Pancreas (tissue), 10 donors: ENCODE measurements at regions not wholly inside any gene's neighbourhood (a gene's known extent, or its start where the extent isn't known, plus 50 kb on each side); places are given as distances from the start of the nearest gene placed in this dataset.
A peak's percentile ranks its signal among the peaks of the same experiment; 100 is the strongest.

ENCODE experiments used
- ATAC-seq, 4 donors: fragments of 200-7000 bp; cut with Tn5 transposase; one replicate each; pipeline versions ENCODE4 v1.8.0 to v1.9.1; 2020; ENCODE audit warnings: mild to moderate bottlenecking in 4 of 4, moderate library complexity in 4 of 4
- DNase-seq, 6 donors: peaks; one replicate each; pipeline ENCODE4 v3.0.0-alpha.2; 2020
- FAIRE-seq: peaks from 2 replicates; lab custom pipeline; 2012; peaks lifted over from hg19 to GRCh38; lab: Jason Lieb, UNC
- H3K27ac ChIP-seq, 4 donors: fragments of 200-600 bp; sonication (generic); 1 replicate in 3 of 4; 2 replicates in 1 of 4; pipeline versions ENCODE4 v1.5.0 to v1.8.0; 2020
- H3K27me3 ChIP-seq, 4 donors: fragments of 200-600 bp; one replicate each; pipeline ENCODE4 v1.8.0; 2021
- H3K36me3 ChIP-seq, 3 donors: fragments of 200-600 bp; sonication (generic) in 1 of 3; one replicate each; pipeline versions ENCODE4 v1.5.0 to v1.8.0; 2020 to 2021
- H3K4me1 ChIP-seq, 3 donors: fragments of 200-600 bp; one replicate each; pipeline ENCODE4 v1.8.0; 2021
- H3K4me3 ChIP-seq, 4 donors: fragments of 200-600 bp; sonication (generic) in 2 of 4; one replicate each; pipeline versions ENCODE4 v1.5.0 to v1.8.0; 2020 to 2021
- H3K9me3 ChIP-seq, 4 donors: fragments of 200-600 bp; one replicate each; pipeline ENCODE4 v1.8.0; 2021
- CTCF ChIP-seq, 4 donors: fragments of 200-600 bp; sonication (generic) in 3 of 4; IDR thresholded peaks; one replicate each; pipeline versions ENCODE4 v1.5.0 to v1.8.0; 2021; ENCODE audit warnings: antibody characterized with exemption in 4 of 4
- WGBS, 2 donors: extraction: QIAGEN DNeasy Blood & Tissue Kit; methylation state at CpG; one replicate each; pipeline ENCODE4 v1.1.7; 2013; 5-methylcytosine and 5-hydroxymethylcytosine counted together
- intact Hi-C, 3 donors: fragments of 100-400 bp; cut with DNase I; formaldehyde crosslinking; loops; one replicate each; pipeline versions ENCODE4 v1.11.1 to v1.14.2; 2022
- donor health status: healthy with polysubstance abuse.
- donor health status: DM: no; HTN: no; CAD: no; lungs with moderate emphysema.
- donor health status: DM: no; HTN: no; CAD: no.
- donor health status: control.
- donor health status: control.
- donor health status: Bipolar disorder and iron deficiency.
- donor health status: DM: yes; HTN: yes; CAD: no.
- donor health status: DM: no; HTN: no; CAD: no.
- donor health status: DM: no; HTN: no; CAD: no.
- donor health status: DM: yes; HTN: yes; CAD: no.

DNA sequence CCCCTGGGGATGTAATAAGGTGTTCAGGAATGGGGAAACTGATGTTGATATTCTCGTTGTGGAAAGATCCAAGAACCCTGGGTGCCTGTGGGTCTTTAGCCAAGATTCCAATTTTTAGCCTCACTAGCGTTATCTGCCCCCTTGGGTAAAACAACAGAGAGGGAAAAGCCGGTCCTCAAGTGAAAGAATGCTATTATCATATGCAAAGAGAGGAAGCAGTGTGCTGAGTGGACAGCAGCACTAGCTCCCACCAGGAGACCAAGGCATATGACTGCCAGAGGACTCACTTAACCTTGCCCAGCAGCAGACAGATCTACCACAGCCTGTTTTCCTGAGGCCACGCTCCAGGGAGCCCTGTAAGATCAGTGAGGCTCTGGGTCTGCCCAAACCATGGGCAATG lies 257.9 kb upstream of the CPEB2 start:
- no peaks in the 10 kb centered on the region for H3K36me3 ChIP-seq
- no peaks in the 10 kb centered on the region for H3K27me3 ChIP-seq
- no peak overlapping the region for H3K4me3 ChIP-seq
- no peak for FAIRE-seq
- 68 to 76% methylated on average over 4 of the region's 4 CpGs for WGBS, 2 donors
- no peak for ATAC-seq
- intact Hi-C loops: no loop called here
- no peaks in the 10 kb centered on the region for H3K4me1 ChIP-seq
- no peak for TF ChIP-seq CTCF (IDR thresholded peaks at IDR 0.05)
- no peaks in the 10 kb centered on the region for H3K9me3 ChIP-seq
- H3K27ac ChIP-seq: no peak overlapping the region
- no peak for DNase-seq

DNA sequence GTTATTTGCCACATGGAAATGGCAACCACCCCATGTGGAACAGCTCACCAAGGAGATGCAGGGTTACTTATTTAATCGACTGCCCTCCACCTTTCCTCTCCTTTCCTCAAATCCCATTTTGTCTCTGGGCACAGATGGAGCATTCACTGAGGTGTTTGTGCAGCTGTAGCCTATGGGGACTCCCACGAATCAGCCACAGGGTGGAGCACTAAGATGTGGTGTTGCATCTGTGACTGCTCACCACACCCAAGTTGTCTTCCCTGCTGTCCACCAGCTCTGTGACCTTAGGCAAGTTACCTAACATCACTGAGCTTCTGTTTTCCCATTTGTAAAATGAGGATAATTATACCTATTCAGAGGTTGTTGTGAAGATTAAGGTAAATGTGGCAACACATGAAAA lies 252.4 kb upstream of the CPEB2 start:
- intact Hi-C loops: no loop called here
- ATAC-seq (peak in 3 of 4 donors; percentile 76 to 92 (median 91)), DNase-seq (peak in 4 of 6 donors; percentile 17 to 34 (median 18)), FAIRE-seq (no peak)
- Histone ChIP-seq H3K27ac (no peak overlapping the region), H3K4me1 (no peaks in the 10 kb centered on the region), H3K36me3 (no peaks in the 10 kb centered on the region), H3K4me3 (no peak overlapping the region), H3K9me3 (no peaks in the 10 kb centered on the region), H3K27me3 (no peaks in the 10 kb centered on the region)
- 21 to 25% methylated on average over 2 of the region's 2 CpGs for WGBS, 2 donors
- TF ChIP-seq CTCF (IDR thresholded peaks at IDR 0.05): peak in 2 of 4 donors; percentile 18 to 29

DNA sequence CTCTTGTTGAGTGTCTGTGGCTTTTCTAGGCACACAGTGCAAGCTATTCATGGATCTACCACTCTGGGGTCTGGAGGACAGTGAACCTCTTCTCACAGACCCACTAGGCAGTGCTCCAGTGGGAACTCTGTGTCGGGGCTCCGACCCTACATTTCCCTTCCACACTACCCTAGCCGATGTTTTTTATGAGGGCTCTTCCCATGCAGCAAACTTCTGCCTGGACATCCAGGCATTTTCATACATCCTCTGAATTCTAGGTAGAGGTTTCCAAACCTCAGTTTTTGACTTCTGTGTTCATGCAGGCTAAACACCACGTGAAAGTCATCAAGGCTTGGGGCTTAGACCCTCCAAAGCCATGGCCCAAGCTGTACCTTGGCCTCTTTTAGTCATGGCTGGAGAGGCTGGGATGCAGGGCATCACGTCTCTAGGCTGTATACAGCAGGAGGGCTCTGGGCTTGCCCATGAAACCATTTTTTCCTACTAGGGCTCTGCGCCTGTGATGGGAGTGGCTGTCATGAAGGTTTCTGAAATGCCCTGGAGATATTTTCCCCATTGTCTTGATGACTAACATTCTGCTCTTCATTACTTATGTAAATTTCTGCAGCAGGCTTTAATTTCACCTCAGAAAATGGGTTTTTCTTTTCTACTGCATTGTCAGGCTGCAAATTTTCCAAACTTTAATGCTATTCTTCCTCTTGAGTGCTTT lies 249.8 kb upstream of the CPEB2 start:
- WGBS, 2 donors: 79 to 87% methylated on average over 6 of the region's 6 CpGs
- TF ChIP-seq CTCF (IDR thresholded peaks at IDR 0.05): no peak
- ATAC-seq (no peak), DNase-seq (no peak), FAIRE-seq (no peak)
- no peak overlapping the region for H3K27ac ChIP-seq
- no peaks in the 10 kb centered on the region for H3K27me3 ChIP-seq
- no peaks in the 10 kb centered on the region for H3K4me1 ChIP-seq
- no peaks in the 10 kb centered on the region for H3K36me3 ChIP-seq
- no peak overlapping the region for H3K4me3 ChIP-seq
- no peaks in the 10 kb centered on the region for H3K9me3 ChIP-seq
- intact Hi-C loops: no loop called here

DNA sequence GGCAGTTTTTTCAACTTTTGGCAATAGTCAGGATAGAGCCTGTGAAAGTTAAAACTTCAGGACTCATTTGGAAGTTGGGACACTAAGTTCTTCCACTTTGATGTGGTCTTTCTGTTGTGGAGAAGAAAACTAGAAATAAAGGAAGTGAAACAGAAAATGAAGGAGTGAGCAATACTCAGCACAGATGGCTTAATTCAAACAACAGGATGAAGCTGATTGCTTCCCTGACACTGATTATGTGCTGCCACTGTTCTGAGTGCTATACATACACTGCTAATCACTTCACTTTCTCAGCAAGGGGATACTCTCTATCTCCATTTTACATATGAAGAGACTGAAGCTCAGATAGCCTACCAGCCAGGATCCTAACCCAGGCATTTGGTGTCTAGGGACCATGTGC lies 235.1 kb upstream of the CPEB2 start:
- Histone ChIP-seq H3K27me3 (no peaks in the 10 kb centered on the region), H3K4me3 (no peak overlapping the region)

More for the DNA sequence above, 235.1 kb upstream of the CPEB2 start:
- DNase-seq (no peak), ATAC-seq (peak in 2 of 4 donors; percentile 11 to 33), FAIRE-seq (no peak)
- H3K27ac ChIP-seq: no peak overlapping the region
- no peak for TF ChIP-seq CTCF (IDR thresholded peaks at IDR 0.05)
- H3K4me1 ChIP-seq: no peaks in the 10 kb centered on the region
- H3K36me3 ChIP-seq: no peaks in the 10 kb centered on the region
- no peaks in the 10 kb centered on the region for H3K9me3 ChIP-seq
- intact Hi-C loops: no loop called here
